ENCODE measurements at regions not wholly inside any gene's neighbourhood (a gene's known extent, or its start where the extent isn't known, plus 50 kb on each side); places are given as distances from the start of the nearest gene placed in this dataset.

DNA sequence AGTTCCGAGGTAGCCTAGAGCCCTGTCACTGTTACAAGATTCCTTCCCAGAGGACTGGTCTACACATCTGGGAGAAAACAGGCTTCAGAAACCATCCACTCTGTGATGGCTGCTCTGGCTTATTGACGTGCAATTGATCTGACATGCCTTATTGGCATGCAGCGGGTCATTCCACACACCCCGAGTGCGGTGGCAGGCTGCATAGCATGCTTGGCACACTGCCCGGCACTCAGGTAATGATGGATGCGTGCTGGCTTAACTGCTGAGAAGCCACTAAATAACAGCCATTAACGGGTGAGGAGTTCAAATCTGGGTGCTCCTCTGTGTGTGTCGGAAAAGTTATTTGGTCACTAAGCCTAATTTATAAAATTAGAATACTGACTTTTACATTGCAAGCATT lies 67.9 kb upstream of the CDH4 start:
- Histone ChIP-seq H3K4me2 (no peak overlapping the region), H3K27me3 (ENCODE audit: insufficient read depth) (no peaks in the 10 kb centered on the region), H3K79me2 (ENCODE audit: insufficient read depth) (no peaks in the 10 kb centered on the region), H3K4me3 (ENCODE audit: low read depth in 2 of 2, low read length in 1 of 2) (no peak overlapping the region), H3F3A (replicated peaks; ENCODE audit: insufficient read depth) (no peaks in the 10 kb centered on the region), H3K36me3 (replicated peaks in 1 of 2; ENCODE audit: control insufficient read depth in 1 of 2, insufficient read depth in 2 of 2, low read length in 1 of 2) (no peaks in the 10 kb centered on the region), H4K20me1 (ENCODE audit: insufficient read depth) (no peaks in the 10 kb centered on the region), H3K9me2 (no peaks in the 10 kb centered on the region), H2AFZ (ENCODE audit: low read depth) (no peak overlapping the region), H3K9ac (no peak overlapping the region), H3K4me1 (ENCODE audit: control insufficient read depth in 1 of 2, insufficient read depth in 2 of 2, low read depth in 1 of 2, low read length in 1 of 2) (no peaks in the 10 kb centered on the region), H3K27ac (ENCODE audit: low read depth in 2 of 2, low read length in 1 of 2) (no peak overlapping the region), H3K9me3 (no peaks in the 10 kb centered on the region)
- ChIA-PET CTCF (no interaction called here), POLR2A (no interaction called here)
- TF ChIP-seq YY1 (IDR thresholded peaks at IDR 0.05; ENCODE audit: low read depth) = no peak
- no peak for TF ChIP-seq EZH2phosphoT487 (IDR thresholded peaks at IDR 0.05; ENCODE audit: borderline replicate concordance, low read depth)
- no peak for TF ChIP-seq IRF3 (IDR thresholded peaks at IDR 0.05; ENCODE audit: low read depth, low read length)
- TF ChIP-seq, protein P1, sequence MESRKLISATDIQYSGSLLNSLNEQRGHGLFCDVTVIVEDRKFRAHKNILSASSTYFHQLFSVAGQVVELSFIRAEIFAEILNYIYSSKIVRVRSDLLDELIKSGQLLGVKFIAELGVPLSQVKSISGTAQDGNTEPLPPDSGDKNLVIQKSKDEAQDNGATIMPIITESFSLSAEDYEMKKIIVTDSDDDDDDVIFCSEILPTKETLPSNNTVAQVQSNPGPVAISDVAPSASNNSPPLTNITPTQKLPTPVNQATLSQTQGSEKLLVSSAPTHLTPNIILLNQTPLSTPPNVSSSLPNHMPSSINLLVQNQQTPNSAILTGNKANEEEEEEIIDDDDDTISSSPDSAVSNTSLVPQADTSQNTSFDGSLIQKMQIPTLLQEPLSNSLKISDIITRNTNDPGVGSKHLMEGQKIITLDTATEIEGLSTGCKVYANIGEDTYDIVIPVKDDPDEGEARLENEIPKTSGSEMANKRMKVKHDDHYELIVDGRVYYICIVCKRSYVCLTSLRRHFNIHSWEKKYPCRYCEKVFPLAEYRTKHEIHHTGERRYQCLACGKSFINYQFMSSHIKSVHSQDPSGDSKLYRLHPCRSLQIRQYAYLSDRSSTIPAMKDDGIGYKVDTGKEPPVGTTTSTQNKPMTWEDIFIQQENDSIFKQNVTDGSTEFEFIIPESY (IDR thresholded peaks at IDR 0.05; ENCODE audit: borderline replicate concordance, low read depth) = no peak
- TF ChIP-seq MEF2A (IDR thresholded peaks at IDR 0.05; ENCODE audit: borderline replicate concordance, low read depth) = no peak
- no peak for TF ChIP-seq NRF1 (IDR thresholded peaks at IDR 0.05; ENCODE audit: low read depth, low read length)
- TF ChIP-seq POLR2AphosphoS5 (IDR thresholded peaks at IDR 0.05; ENCODE audit: low read depth, low read length) = no peak
- TF ChIP-seq RCOR1 (IDR thresholded peaks at IDR 0.05; ENCODE audit: low read length) = no peak
- TF ChIP-seq CTCF (IDR thresholded peaks at IDR 0.05) = no peak
- no peak for TF ChIP-seq FOXM1 (IDR thresholded peaks at IDR 0.05; ENCODE audit: low read depth)
- TF ChIP-seq USF2 (IDR thresholded peaks at IDR 0.05; ENCODE audit: borderline replicate concordance, low read depth, low read length) = no peak
- no peak for TF ChIP-seq EP300 (IDR thresholded peaks at IDR 0.05; ENCODE audit: borderline replicate concordance in 1 of 2, low read depth in 1 of 2, low read length in 1 of 2)
- no peak for TF ChIP-seq GABPA (IDR thresholded peaks at IDR 0.05; ENCODE audit: low read depth)
- TF ChIP-seq, protein P2, sequence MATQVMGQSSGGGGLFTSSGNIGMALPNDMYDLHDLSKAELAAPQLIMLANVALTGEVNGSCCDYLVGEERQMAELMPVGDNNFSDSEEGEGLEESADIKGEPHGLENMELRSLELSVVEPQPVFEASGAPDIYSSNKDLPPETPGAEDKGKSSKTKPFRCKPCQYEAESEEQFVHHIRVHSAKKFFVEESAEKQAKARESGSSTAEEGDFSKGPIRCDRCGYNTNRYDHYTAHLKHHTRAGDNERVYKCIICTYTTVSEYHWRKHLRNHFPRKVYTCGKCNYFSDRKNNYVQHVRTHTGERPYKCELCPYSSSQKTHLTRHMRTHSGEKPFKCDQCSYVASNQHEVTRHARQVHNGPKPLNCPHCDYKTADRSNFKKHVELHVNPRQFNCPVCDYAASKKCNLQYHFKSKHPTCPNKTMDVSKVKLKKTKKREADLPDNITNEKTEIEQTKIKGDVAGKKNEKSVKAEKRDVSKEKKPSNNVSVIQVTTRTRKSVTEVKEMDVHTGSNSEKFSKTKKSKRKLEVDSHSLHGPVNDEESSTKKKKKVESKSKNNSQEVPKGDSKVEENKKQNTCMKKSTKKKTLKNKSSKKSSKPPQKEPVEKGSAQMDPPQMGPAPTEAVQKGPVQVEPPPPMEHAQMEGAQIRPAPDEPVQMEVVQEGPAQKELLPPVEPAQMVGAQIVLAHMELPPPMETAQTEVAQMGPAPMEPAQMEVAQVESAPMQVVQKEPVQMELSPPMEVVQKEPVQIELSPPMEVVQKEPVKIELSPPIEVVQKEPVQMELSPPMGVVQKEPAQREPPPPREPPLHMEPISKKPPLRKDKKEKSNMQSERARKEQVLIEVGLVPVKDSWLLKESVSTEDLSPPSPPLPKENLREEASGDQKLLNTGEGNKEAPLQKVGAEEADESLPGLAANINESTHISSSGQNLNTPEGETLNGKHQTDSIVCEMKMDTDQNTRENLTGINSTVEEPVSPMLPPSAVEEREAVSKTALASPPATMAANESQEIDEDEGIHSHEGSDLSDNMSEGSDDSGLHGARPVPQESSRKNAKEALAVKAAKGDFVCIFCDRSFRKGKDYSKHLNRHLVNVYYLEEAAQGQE (IDR thresholded peaks at IDR 0.05; ENCODE audit: low read depth, low read length) = no peak
- TF ChIP-seq SIN3A (IDR thresholded peaks at IDR 0.05; ENCODE audit: borderline replicate concordance, low read depth, low read length) = no peak
- no peak for TF ChIP-seq RAD21 (IDR thresholded peaks at IDR 0.05; ENCODE audit: low read length)
- TF ChIP-seq FOXJ3 (CRISPR knock-in tag; IDR thresholded peaks at IDR 0.05) = no peak
- no peak for TF ChIP-seq RXRA (IDR thresholded peaks at IDR 0.05; ENCODE audit: borderline replicate concordance, low read depth)
- WGBS (ENCODE audit: low lambda C conversion rate) = 42% methylated on average over 8 of the region's 9 CpGs
- DNase-seq = no peak

Measured in SK-N-SH (cell line).